NCI-H345 treated with DMSO at 0.1 percent for 48 hours (cell line): ENCODE measurements at regions not wholly inside any gene's neighbourhood (a gene's known extent, or its start where the extent isn't known, plus 50 kb on each side); places are given as distances from the start of the nearest gene placed in this dataset.

Experiments used
- DNase-seq: peaks from one replicate; lab custom pipeline; 2025; ENCODE audit not compliant: unreplicated experiment; lab: John Stamatoyannopoulos, UW

GRCh38 chr4:18536428-18536827 lies 514.9 kb upstream of the LCORL start:
- DNase-seq, result no peak

GRCh38 chr4:18535948-18536347 lies 514.4 kb upstream of the LCORL start:
- no peak for DNase-seq

GRCh38 chr4:18533262-18533775 lies 511.8 kb upstream of the LCORL start:
- DNase-seq, result no peak

- no peak for DNase-seq
Measured at GRCh38 chr4:18531731-18532130, 510.2 kb upstream of the LCORL start.

GRCh38 chr4:18529482-18529881 lies 507.9 kb upstream of the LCORL start:
- DNase-seq, result no peak

- no peak for DNase-seq
Measured at GRCh38 chr4:18524667-18525066, 503.1 kb upstream of the LCORL start.

- DNase-seq, result no peak
Measured at GRCh38 chr4:18518098-18518497, 496.5 kb upstream of the LCORL start.

- no peak for DNase-seq
Measured at GRCh38 chr4:18513861-18514260, 492.3 kb upstream of the LCORL start.

GRCh38 chr4:18512718-18513117 lies 491.2 kb upstream of the LCORL start:
- no peak for DNase-seq

- DNase-seq, result no peak
Measured at GRCh38 chr4:18511727-18512126, 490.2 kb upstream of the LCORL start.

- DNase-seq, result no peak
Measured at GRCh38 chr4:18508786-18509185, 487.2 kb upstream of the LCORL start.

- DNase-seq, result no peak
Measured at GRCh38 chr4:18480928-18481327, 459.4 kb upstream of the LCORL start.

GRCh38 chr4:18480342-18480741 lies 458.8 kb upstream of the LCORL start:
- no peak for DNase-seq

GRCh38 chr4:18479825-18480224 lies 458.3 kb upstream of the LCORL start:
- DNase-seq, result no peak

GRCh38 chr4:18463987-18464559 lies 442.5 kb upstream of the LCORL start:
- DNase-seq, result no peak

GRCh38 chr4:18458465-18458864 lies 436.9 kb upstream of the LCORL start:
- no peak for DNase-seq

- DNase-seq, result no peak
Measured at GRCh38 chr4:18454349-18454748, 432.8 kb upstream of the LCORL start.

GRCh38 chr4:18445110-18445509 lies 423.6 kb upstream of the LCORL start:
- DNase-seq, result no peak

GRCh38 chr4:18444206-18444605 lies 422.7 kb upstream of the LCORL start:
- DNase-seq, result no peak

GRCh38 chr4:18442957-18443356 lies 421.4 kb upstream of the LCORL start:
- DNase-seq, result no peak

GRCh38 chr4:18441676-18442075 lies 420.1 kb upstream of the LCORL start:
- no peak for DNase-seq

- DNase-seq, result no peak
Measured at GRCh38 chr4:18441203-18441590, 419.6 kb upstream of the LCORL start.

GRCh38 chr4:18440527-18441202 lies 419.1 kb upstream of the LCORL start:
- DNase-seq, result no peak
